ENCODE measurements at regions not wholly inside any gene's neighbourhood (a gene's known extent, or its start where the extent isn't known, plus 50 kb on each side); places are given as distances from the start of the nearest gene placed in this dataset.
"Not testable (repeated sequence)": the region's sequence is repeated elsewhere in the genome, so short reads cannot be mapped to it uniquely, and the experiment has no call there.

GRCh38 chr6:165173484-165173883 lies 135.9 kb downstream of the C6orf118 start:
- no peak for DNase-seq (ENCODE audit: low spot score)

DNA sequence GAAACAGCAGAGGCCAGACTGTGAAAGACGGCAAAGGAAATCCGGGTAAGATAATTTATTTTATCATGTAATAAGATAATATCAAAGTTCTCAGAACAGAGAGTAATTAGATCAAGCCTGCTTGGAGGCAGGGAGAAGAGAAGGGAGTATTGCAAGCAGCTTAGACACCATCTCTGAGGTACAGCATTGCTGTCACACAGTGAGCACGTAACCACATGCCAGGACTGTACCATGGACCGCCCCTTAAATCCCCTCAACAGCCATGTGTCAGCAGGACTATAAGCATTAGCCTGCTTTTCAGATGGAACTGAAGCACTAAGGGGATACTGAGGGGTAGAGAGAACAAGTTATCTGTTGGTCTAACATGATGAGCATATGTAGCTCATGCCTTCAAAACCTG lies 141.5 kb downstream of the C6orf118 start:
- DNase-seq (ENCODE audit: low spot score), result peak; percentile 11

- no peak for DNase-seq (ENCODE audit: low spot score)
Measured at GRCh38 chr6:165167311-165167710, 142.1 kb downstream of the C6orf118 start.

DNA sequence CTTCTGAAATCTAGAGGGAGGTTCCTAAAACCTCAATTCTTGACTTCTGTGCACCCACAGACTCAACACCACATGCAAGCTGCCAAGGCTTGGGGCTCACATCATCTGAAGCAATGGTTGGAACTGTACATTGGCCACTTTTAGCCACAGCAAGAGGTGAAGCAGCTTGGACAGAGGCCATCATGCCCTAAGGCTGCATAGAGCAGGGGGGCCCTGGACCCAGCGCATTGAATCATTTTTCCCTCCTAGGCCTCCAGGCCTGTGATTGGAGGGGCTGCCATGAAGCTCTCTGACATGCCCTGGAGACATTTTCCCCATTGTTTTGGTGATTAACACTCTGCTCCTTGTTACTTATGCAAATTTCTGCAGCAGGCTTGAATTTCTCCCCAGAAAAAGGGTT lies 145.9 kb downstream of the C6orf118 start:
- no peak for DNase-seq (ENCODE audit: low spot score)

- no peak for DNase-seq (ENCODE audit: low spot score)
Measured at GRCh38 chr6:165159460-165159859, 149.9 kb downstream of the C6orf118 start.

DNA sequence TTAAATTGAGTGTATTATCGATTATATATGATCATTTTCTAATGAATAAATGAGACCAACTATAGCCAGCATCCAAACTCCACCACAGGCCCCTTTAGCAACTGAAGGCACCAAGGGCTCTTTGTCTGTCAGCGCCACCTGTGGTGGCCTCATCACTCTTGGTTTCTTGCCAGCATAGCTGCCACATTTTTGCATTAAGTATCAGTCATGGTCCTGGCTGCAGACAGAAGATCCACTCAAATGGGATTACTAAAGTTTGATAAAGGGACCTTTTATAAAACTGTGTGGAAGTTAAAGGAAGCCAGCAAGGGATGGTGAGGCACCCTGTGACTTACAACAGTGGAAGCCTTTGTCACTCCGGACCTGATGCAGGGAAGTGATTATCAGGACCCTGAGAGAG lies 162.9 kb downstream of the C6orf118 start:
- DNase-seq (ENCODE audit: low spot score), result no peak

DNA sequence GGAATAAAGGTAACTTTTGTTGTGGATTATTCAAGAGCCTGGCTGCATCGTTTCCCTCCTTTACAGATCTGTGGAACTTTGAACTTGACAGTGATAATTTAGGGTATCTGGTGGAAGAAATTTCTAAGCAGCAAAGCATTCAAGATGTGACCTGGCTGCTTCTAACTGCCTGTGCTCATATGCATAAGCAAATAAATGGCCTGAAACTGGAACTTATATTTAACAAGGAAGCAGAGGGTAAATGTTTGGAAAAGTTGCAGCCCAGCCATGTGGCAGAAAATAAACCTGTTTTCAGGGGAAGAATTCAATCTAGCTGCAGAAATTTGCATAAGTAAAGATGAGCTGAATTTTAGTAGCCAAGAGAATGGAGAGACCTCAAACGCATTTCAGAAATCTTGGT lies 173.5 kb downstream of the C6orf118 start:
- no peak for DNase-seq (ENCODE audit: low spot score)

DNA sequence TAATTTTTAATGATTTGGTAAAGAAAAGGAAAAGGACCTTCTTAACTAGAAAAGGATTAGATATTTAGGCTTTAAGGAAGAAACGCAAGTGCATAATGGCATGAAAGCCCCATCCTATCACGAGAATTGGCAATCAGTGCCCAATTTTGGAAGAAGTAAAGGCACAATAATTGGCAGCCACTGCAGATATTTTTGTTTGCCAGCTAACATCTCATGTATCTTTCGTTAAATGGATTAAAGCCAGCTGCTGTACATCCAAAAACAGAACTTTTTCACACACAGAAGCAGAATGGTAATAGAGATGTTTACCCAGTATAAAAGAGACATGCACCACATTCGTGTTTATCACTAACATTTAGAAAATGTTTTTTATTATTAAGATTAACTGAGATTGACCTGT lies 180.3 kb downstream of the C6orf118 start:
- DNase-seq (ENCODE audit: low spot score), result no peak

- not testable (repeated sequence) for DNase-seq (ENCODE audit: low spot score)
Measured at GRCh38 chr6:165127743-165128142, 181.7 kb downstream of the C6orf118 start.

DNA sequence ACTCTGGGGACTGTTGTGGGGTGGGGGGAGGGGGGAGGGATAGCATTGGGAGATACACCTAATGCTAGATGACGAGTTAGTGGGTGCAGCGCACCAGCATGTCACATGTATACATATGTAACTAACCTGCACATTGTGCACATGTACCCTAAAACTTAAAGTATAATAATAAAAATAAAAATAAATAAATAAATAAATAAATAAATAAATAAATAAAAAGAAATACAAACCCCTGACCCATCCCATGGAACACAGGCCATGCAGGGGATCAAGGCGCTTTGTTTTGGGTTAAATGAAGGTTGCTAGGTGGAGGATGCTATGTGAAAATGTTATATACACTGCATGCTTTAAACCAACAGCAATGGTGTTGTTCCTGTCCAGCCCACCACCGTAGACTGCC lies 184.7 kb downstream of the C6orf118 start:
- not testable (repeated sequence) for DNase-seq (ENCODE audit: low spot score)

- DNase-seq (ENCODE audit: low spot score), result no peak
Measured at GRCh38 chr6:165119231-165120020, 190.0 kb downstream of the C6orf118 start.

DNA sequence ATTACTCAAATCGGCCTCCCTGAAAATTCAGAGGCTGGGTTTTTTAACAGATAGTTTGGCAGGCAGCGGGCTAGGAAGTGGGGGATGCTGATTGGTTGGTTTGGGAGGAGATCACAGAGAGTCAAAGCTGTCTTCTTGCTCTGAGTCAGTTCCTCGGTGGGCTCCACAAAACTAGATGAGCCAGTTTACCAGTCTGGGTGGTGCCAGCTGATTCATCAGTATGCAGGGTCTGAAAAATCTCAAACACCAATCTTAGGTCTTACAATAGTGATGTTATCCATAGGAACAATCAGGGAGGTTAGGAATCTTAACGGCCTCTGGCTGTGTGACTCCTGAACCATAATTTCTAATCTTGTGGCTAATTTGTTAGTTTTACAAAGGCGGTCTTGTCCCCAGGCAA lies 190.7 kb downstream of the C6orf118 start:
- no peak for DNase-seq (ENCODE audit: low spot score)

GRCh38 chr6:165117806-165118205 lies 191.6 kb downstream of the C6orf118 start:
- no peak for DNase-seq (ENCODE audit: low spot score)

DNA sequence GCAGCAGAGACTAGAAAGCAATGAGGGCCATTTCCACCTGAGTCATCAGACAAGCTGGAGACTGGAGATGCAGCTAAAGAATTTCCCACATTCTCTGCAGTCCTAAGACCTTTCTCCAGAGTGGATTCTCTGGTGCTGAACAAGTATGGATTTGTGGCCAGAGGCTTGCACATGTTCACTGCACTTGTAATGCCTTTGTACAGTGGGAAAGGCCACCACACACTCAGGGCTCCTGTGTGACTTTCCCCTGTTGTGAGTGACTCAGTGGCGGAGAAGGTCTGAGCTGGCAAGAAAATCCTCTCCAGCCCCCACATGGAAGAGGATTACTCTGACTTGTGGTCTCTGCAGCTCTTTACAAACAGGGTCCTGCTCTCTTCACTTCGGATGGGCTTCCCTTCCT lies 192.3 kb downstream of the C6orf118 start:
- no peak for DNase-seq (ENCODE audit: low spot score)

- DNase-seq (ENCODE audit: low spot score), result no peak
Measured at GRCh38 chr6:165110860-165111259, 198.5 kb downstream of the C6orf118 start.

GRCh38 chr6:165109011-165109410 lies 200.4 kb downstream of the C6orf118 start:
- DNase-seq (ENCODE audit: low spot score), result no peak

DNA sequence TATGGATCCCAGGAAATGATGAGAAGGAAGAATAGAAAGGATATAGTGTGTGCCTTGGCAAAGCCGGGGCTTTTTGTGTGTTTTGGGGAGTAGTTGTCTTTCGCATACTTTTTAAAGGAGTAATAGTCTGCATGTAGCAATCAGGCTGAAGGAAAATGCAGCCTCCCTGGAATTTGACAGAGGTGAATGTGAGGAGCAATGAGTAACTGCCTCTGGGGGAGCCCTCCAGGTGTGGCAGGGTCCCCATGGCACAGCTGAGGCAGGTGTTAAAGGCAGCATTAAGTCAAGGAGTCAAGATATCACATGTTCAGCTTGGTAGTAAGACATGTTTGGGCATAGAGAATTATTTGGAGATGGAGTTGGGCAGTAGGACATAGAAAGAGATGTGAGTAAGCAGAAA lies 203.1 kb downstream of the C6orf118 start:
- no peak for DNase-seq (ENCODE audit: low spot score)

GRCh38 chr6:165098165-165098564 lies 211.2 kb downstream of the C6orf118 start:
- no peak for DNase-seq (ENCODE audit: low spot score)

DNA sequence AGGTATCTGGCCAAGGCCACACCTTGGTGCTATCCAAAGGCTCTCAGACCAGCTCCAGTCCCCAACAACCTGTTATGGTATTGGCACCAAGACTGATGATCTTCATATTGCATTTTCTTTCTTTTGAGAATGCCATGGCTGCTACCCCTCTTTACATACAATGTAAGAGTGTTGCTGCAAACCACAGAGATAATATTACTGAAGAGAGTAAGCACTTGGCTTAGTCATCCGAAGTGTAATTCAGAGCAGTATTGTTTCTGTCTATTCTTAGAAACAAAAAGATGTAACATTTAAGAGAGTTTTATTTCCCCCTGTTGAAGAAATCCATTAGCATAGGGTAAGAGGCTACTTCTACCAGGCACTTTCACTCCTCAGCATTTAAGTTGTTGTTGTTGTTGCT lies 212.5 kb downstream of the C6orf118 start:
- DNase-seq (ENCODE audit: low spot score), result no peak

- no peak for DNase-seq (ENCODE audit: low spot score)
Measured at GRCh38 chr6:165096209-165096608, 213.2 kb downstream of the C6orf118 start.

DNA sequence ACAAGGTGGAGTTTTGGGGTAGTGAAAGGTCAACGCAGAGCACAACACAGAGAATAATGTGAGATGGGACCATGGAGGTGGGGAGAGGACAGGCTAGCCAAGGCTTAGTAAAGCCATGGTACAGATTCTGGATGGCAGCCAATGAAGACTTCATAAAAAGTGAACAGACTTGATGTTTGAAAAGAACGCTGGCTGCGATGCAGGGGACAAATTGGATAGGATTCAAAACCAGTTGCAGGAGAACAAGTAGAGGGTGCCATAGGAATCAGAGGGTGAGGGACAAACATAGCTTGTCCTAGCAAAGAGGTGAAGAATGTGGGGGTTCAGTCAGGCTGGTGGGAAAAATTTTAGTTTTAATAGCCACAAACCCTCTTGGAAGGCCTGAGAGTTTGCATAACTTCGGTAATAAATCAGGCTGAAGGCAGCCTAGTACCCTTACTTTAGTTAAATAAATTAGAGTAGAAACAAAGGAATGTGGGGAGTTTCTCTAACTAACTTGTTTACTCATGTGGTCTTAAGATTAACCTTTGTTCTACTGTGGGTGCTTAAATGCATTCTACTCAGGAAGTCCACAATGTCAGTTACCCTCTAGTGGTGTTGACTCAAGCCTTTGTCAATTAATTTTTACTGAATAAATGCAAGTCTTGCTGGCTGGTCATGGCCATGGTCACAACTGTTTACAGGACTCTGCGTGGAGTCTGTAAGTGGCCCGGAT lies 216.4 kb downstream of the C6orf118 start:
- no peak for DNase-seq (ENCODE audit: low spot score)

DNA sequence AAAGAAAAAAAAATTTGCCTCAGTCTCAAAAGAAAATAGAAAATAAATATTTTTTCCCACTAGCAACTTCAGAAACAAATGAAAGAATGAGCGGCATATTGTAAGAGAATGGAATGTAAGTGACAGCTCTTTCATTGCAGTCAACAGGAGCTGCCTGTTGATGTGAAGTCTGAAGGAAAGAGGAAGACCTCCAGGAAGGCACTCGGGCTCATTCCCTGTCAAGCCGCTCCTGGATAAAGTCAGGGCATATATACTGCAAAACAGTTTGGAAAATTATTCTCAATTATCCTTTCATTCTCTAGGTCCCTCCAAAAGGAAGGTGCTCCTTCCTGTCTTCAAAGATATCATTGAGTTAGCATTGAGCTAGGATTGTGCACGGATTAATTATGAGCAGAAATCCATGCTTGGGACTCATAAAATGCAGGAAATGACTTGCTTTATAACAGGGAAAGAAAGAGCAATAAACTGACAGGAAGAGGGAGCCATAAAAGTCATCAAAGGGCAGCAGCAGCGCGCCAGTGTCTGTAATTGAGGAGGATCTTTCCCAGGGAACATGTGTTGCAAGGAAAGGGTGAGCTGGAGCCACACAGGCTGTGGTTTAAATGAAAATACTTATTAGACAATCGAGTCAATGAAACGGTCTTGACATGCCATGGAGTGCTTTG lies 218.2 kb downstream of the C6orf118 start:
- no peak for DNase-seq (ENCODE audit: low spot score)

DNA sequence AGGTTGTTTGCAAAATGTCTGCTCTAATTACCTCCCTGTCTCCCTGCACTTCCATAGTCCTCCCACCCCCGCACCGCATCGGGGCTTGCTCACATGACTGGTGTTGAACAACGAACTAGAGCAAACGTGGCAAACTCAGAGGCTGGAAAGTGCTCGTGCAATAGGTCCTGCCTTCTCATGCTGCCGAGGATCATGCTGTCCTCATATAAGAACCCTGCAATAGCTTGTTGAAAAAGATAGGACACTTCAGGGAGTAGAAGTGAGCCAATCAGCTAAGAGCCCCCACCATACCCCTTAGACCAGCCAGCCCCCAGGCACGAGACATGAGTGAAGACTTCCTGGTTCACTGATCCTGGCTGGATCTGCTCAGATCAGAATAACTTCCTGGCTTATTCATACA lies 219.2 kb downstream of the C6orf118 start:
- no peak for DNase-seq (ENCODE audit: low spot score)

All from SK-N-DZ (cell line).